ENCODE measurements at regions not wholly inside any gene's neighbourhood (a gene's known extent, or its start where the extent isn't known, plus 50 kb on each side); places are given as distances from the start of the nearest gene placed in this dataset.

DNA sequence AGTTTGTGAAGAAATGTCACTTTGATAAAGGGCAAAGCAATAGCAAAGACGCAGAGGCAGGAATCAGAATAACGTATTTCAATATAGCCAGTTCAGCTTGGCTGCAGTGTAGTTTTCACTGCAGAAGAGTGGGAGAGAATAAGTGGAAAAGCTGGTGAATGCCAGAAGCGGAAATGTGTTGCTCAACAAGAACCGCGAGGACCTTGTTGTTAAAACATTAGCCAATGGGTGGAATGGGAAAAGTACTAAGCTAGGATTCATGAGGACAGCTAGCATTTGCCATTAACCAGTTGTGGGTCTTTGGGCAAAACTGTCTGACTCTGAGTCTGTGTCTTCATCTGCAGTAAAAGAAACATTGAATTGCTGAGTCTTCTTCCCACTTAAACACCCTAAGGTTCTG, 292.9 kb upstream of the GRIP1 start:
- no peak for TF ChIP-seq MYC (IDR thresholded peaks at IDR 0.05; ENCODE audit: low read depth, low read length)
- TF ChIP-seq, protein P1, sequence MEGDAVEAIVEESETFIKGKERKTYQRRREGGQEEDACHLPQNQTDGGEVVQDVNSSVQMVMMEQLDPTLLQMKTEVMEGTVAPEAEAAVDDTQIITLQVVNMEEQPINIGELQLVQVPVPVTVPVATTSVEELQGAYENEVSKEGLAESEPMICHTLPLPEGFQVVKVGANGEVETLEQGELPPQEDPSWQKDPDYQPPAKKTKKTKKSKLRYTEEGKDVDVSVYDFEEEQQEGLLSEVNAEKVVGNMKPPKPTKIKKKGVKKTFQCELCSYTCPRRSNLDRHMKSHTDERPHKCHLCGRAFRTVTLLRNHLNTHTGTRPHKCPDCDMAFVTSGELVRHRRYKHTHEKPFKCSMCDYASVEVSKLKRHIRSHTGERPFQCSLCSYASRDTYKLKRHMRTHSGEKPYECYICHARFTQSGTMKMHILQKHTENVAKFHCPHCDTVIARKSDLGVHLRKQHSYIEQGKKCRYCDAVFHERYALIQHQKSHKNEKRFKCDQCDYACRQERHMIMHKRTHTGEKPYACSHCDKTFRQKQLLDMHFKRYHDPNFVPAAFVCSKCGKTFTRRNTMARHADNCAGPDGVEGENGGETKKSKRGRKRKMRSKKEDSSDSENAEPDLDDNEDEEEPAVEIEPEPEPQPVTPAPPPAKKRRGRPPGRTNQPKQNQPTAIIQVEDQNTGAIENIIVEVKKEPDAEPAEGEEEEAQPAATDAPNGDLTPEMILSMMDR (IDR thresholded peaks at IDR 0.05; ENCODE audit: extremely low read depth in 1 of 2, insufficient read depth in 1 of 2, low read depth in 1 of 2, low read length in 2 of 2): no peak
- TF ChIP-seq EZH2 (IDR thresholded peaks at IDR 0.05; ENCODE audit: borderline replicate concordance, low read depth, low read length, severe bottlenecking): no peak
- no peak for TF ChIP-seq POLR2A (IDR thresholded peaks at IDR 0.05; ENCODE audit: low read depth, low read length)
- TF ChIP-seq POLR2AphosphoS5 (IDR thresholded peaks at IDR 0.05; ENCODE audit: insufficient read depth, low read depth, low read length): no peak
- TF ChIP-seq JUN (IDR thresholded peaks at IDR 0.05; ENCODE audit: borderline replicate concordance, insufficient read depth, insufficient read length, low read depth): no peak
- no peak for TF ChIP-seq GATA2 (IDR thresholded peaks at IDR 0.05; ENCODE audit: insufficient read depth, insufficient read length, low read depth, low read length)
